ENCODE measurements at regions not wholly inside any gene's neighbourhood (a gene's known extent, or its start where the extent isn't known, plus 50 kb on each side); places are given as distances from the start of the nearest gene placed in this dataset.

- TF ChIP-seq CTCF (IDR thresholded peaks at IDR 0.05): no peak
- TF ChIP-seq POLR2A (IDR thresholded peaks at IDR 0.05): no peak
Observed at GRCh38 chr5:133718457-133718856, 106.1 kb upstream of the FSTL4 start.
